SKM-1 (cell line): ENCODE measurements at regions not wholly inside any gene's neighbourhood (a gene's known extent, or its start where the extent isn't known, plus 50 kb on each side); places are given as distances from the start of the nearest gene placed in this dataset.

Experiments used
- DNase-seq: peaks from one replicate; lab custom pipeline; 2025; ENCODE audit not compliant: unreplicated experiment; lab: John Stamatoyannopoulos, UW

- DNase-seq: no peak
Observed at GRCh38 chr4:122203407-122203806, 51.3 kb downstream of the BLTP1 start.

GRCh38 chr4:122205687-122206086 is 53.6 kb downstream of the BLTP1 start:
- DNase-seq: no peak

DNA sequence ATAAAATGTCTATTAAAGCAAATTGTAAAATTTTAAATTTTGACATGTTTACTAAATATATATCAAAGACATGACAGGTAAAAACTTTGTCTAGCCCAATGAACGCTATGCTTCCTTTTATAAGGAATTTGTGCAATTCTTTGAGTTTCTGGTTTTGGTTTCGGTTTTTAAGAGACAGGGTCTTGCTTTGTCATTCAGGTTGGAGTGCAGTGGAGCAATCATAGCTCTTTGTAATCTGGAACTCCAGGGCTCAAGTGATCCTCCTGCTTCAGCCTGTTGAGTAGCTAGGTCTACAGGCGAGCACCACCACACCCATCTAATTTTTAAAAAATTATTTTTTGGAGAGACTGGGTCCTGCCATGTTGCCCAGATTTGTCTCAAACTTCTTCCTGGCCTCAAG is 60.7 kb downstream of the BLTP1 start:
- no peak for DNase-seq

- DNase-seq: no peak
Observed at GRCh38 chr4:122218762-122219161, 66.6 kb downstream of the BLTP1 start.

DNA sequence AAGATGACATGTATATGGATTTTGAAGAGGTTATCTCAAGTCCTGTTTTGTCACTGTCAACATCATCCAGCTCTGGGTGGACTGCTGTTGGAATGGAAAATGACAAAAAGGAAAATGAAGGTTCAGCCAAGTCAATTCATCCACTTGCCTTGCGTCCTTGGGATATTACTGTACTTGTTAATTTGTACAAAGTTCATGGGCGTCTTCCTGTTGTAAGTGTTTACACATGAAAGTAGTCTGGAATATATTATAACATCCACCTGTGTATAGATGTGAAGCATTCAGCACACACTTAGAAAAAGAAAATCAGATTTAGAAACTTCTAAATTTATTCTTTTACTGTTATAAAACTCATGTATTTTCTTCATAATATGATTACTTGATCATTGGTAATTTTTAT is 67.2 kb downstream of the BLTP1 start:
- DNase-seq: no peak

DNA sequence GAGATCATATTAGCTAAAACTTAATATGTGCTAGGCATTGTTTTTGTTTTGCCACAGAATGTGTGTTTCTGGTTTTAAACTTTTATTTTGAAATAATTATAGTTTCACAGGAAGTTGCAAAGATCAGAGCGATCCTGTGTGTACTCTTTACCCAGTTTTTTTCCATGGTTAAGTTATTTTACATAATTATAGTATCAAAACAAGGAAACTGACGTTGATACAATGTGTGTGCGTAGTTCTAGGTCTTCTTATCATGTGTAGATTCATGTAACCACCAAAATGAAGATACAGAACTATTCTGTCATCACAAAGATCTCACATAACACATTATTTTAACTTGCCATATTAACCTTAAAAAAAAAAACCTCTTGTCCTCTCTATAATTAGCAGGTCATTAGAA is 69.2 kb downstream of the BLTP1 start:
- DNase-seq: no peak

DNA sequence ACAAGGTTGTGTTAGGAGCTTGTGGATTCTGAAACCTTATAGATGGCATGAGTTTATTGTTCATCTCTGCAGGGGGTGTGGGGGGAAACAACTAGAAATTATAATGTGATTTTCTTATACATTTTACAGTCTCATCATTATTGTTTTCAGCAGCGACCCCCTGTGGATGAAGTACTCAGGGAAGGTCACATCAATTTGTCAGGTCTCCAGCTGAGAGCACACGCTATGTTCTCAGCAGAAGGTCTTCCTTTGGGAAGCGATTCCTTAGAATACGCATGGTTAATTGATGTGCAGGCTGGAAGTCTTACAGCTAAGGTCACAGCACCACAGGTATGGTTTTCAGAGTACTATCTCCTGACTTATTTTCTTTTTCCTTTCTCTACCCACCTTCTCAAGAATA is 72.2 kb downstream of the BLTP1 start:
- no peak for DNase-seq

GRCh38 chr4:122227202-122227601 is 75.1 kb downstream of the BLTP1 start:
- no peak for DNase-seq

DNA sequence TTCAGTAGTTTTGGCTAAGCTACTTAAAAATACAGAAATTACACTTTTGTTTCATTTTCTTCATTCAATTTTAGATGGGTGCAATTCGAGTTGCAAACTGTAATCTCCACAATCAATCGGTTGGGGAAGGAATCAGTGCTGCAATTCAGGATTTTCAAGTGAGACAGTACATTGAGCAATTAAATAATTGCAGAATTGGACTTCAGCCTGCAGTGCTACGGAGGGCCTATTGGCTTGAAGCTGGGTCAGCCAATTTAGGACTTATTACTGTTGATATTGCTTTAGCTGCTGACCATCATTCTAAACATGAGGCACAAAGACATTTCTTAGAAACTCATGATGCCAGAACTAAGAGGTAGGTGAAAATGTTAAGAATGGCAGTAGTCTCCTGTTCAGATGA is 77.7 kb downstream of the BLTP1 start:
- DNase-seq: no peak

DNA sequence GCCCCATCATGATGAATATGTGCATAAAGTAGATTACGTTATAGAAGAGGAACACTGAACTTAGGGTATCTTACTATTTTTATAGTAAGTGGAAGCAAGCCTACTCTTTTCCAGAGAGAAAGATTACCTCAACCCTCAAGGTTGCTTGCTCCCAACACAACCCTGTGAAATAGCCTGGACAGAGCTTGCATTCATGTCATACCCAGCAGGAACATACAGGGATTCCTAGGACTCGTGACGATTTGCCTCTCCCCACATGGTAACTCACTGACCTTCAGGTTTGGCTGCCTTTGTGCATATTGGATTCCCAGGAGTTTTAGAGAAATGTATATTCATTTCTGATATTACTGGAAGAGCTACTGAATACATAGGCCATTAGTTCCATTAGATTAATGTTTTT is 80.5 kb downstream of the BLTP1 start:
- DNase-seq: no peak

GRCh38 chr4:122234686-122235085 is 82.6 kb downstream of the BLTP1 start:
- no peak for DNase-seq

DNA sequence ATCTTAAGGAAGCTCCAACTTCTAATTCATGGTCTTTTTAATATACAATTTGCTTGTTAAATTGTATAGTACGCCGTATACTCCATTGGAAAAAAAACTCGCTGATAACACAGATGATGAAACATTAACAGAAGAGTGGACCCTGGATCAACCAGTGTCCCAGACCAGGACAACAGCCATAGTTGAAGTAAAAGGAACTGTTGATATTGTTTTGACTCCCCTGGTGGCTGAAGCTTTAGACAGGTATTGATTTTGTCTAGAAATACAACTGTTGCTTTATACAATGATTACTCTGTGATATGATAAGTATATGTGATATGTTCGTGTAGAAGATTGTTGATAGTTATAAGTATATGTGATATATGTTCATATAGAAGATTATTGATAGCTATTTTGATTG is 91.7 kb downstream of the BLTP1 start:
- no peak for DNase-seq

DNA sequence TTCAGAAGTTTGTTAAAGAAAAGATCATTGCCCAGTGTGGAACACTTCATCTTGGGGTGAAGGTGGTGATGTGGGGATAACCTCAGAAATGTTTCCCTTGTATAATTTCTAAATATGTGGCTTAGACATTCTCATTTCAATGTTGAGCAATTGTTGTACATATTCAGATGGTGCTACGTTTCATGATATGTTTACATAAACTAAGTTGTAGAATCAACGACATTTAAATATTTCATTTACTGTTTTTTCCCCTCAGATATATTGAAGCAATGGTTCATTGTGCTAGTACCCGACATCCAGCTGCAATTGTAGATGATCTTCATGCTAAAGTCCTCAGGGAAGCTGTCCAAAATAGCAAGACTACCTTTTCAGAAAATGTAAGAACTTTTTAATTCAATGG is 92.6 kb downstream of the BLTP1 start:
- DNase-seq: no peak

- DNase-seq: no peak
Observed at GRCh38 chr4:122246551-122246950, 94.4 kb downstream of the BLTP1 start.

DNA sequence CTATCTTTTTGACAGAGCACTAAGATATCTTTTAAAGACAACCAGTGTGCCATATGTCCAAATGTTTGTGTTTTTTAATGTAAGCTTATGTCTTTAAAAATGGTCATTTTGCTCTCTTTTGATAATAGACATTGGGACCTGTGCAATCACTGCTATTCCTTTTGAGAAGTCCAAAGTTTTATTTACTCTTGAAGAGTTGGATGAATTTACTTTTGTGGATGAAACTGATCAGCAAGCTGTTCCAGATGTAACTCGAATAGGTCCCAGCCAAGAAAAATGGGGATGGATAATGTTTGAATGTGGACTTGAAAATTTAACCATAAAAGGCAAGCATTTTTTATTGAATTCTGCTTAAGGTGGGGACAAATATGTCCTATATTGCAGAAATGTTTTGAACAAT is 97.2 kb downstream of the BLTP1 start:
- no peak for DNase-seq

- DNase-seq: no peak
Observed at GRCh38 chr4:122252584-122252983, 100.5 kb downstream of the BLTP1 start.

DNA sequence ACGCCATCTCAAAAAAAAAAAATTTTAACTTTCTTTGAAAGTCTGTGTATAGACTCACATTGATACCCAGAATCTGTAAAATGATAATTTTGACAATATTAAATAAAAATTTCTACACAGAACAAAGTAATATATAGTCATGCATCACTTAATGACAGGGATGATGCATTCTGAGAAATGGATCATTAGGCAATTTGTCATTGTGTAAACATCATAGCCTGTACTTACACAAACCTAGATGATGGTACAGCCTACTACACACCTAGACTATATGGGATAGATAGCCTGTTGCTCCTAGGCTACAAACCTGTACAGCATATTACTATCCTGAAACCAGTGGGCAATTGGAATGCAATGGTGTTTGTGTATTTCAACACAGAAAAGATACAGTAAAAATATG is 107.7 kb downstream of the BLTP1 start:
- DNase-seq: no peak

DNA sequence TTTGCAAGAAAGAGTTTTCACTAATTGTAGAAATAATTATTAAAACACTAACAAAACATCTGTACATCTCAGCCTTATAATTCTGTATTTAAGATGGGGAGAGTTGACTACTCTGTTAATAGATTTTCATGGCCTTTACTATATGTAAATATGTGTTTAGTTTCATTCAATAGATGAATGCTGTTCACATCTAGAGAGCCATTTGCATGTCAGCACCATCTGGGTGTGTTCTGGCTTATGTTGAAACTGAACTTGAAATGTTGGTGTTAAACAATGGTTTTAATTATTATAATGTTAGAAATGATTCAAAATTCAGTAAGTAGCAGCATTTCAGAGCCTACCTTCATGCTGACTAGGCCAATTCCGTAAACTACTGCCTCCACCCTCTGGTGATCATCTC is 102.5 kb upstream of the ADAD1 start:
- DNase-seq: no peak

DNA sequence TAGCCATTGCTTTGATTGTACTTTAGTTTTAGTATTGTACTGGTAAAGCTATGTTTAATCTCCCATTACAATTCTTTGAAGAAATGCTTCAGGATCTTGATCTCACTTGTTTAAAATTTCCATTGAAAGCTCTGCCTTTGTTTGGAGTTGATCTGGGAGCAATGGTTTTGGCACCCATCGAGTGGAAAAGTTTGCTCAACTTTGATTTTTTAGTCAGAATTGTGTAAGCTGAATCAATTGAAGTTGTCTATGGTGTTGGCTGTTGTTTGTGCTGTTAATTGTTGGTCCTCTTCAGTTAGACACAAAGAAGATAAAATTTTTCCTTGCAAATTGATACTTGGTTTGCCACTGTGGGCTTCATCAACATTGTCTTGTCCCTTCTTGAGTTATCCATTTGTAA is 99.8 kb upstream of the ADAD1 start:
- no peak for DNase-seq

DNA sequence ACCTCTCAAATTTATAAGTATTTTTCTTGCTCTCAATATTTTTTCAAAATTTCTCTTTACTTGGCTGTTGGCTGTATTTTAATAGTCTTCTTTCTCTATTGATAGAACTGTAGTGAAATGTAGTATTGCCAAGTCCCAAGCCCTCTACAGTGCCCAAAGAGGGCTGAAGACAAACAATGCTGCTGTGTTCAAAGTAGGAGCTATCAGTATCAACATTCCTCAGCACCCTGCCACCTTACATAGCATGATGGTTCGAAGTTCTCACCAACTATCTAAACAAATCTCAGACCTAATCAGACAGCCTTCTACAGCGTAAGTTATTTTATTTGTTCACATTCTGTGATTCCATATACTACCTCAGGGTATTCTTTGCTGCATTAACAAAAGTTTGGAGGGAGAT is 99.1 kb upstream of the ADAD1 start:
- no peak for DNase-seq

- DNase-seq: no peak
Observed at GRCh38 chr4:122285285-122285684, 93.5 kb upstream of the ADAD1 start.

- no peak for DNase-seq
Observed at GRCh38 chr4:122293374-122294365, 85.1 kb upstream of the ADAD1 start.

GRCh38 chr4:122297694-122298093 is 81.1 kb upstream of the ADAD1 start:
- no peak for DNase-seq
